HG03097 (cell line): ENCODE measurements at regions not wholly inside any gene's neighbourhood (a gene's known extent, or its start where the extent isn't known, plus 50 kb on each side); places are given as distances from the start of the nearest gene placed in this dataset.

Experiments used
- ATAC-seq: cut with Tn5 transposase; IDR thresholded peaks from one replicate; pipeline ENCODE4 v1.9.1; 2021; ENCODE audit not compliant: unreplicated experiment, low FRiP score

GRCh38 chr10:131442271-131442670 is 130.8 kb upstream of the TCERG1L start:
- ATAC-seq: no peak

- ATAC-seq: no peak
Observed at GRCh38 chr10:131444286-131444685, 132.8 kb upstream of the TCERG1L start.

DNA sequence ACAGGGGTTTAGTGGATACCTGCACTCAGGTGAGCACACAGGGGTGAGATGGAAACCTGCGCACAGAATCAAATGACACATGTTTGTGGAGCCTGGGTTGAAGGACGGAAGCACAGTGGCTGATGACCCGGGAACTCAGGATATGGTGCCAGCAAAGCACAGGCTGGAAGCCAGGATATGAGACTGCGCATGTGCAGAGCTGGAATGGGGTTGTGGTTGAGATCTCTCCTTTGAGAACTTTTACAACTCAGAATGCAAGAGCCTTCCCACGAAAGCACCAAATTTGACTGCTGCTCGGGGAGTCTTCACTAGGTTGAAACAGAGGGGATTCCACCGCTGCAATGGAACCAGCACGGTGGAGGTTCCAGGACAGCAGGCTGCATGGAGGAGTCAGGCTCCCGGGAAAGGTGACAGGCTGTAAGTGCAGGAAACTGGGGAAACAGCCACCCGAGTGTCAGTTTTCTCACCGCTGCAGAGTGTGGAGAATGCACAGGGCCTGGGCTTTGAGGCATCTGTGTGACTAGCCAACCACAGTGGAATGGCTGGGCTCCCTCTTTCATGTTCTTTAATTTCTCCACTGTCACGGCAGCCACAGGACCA is 133.4 kb upstream of the TCERG1L start:
- no peak for ATAC-seq

GRCh38 chr10:131445623-131446022 is 134.1 kb upstream of the TCERG1L start:
- no peak for ATAC-seq

DNA sequence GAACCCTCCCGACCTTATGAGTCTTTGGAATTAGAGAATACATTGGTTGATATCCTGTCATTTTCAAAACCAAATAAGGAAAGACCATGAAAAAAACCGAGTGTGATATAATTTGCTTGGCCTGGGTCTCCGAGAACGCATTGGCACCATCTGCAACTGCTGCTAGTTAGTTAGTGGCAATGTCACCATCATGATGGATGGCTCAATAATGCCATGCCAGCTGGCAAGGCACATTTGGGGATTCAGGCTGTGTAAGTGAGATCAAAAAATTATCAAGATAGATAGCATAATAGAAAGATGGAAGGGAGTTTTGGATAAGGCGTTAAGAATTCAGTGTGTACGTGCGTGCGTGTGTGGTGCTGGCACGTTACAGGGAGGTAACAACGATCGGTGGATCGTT is 134.7 kb upstream of the TCERG1L start:
- no peak for ATAC-seq

GRCh38 chr10:131448171-131448570 is 136.7 kb upstream of the TCERG1L start:
- ATAC-seq: no peak

DNA sequence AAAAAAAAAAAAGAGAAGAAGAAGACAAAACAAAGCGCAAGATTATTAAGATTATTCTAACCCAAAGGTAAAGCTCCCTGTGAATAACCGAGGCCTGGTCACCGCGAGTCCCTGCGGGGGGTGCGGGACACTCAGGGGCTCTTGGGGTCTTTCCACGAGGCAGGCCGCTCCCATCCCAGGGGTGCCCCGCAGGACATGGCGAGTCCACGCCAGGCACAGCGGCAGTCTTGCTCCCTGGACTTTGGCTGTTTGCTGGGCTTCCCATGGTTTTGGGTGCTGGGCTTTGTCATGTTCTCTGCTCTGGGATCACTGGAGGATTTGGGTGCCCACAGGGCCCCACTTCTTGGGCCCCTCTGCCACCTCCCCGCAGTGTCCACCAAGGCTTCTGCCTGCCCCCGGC is 137.4 kb upstream of the TCERG1L start:
- no peak for ATAC-seq

- ATAC-seq: no peak
Observed at GRCh38 chr10:131450216-131450765, 138.8 kb upstream of the TCERG1L start.

DNA sequence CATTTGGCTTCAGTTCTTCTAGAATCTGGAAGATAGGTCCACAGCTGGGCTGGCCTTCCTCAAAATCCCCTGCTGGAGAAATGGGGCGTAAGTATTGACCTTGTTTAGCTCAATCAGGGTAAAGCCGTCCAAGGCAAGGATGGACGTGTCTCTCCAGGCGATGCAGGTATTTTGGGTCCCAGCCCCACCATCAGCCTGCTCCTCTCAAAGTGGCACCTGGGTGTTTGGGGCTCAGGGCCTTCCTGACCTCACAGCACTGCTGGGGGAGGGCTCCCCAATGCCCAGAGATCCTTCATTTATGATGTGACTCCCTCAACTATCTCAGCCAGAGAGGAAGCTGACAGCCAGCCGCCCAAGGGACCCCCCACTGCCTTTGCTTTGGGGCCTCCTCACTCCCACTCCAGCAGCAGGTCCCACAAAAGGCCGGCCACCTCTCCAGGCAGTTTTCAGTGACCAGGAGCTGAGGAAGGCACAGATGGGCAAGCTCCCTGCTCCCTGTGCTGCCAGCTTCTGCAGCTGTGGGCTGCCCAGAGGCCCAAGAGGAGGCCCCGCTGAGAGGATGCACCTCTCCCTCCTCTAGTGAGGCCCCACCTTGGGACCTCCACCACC is 140.0 kb upstream of the TCERG1L start:
- ATAC-seq: no peak

GRCh38 chr10:131452926-131453720 is 141.6 kb upstream of the TCERG1L start:
- ATAC-seq: no peak

- ATAC-seq: no peak
Observed at GRCh38 chr10:131453721-131454634, 142.5 kb upstream of the TCERG1L start.

DNA sequence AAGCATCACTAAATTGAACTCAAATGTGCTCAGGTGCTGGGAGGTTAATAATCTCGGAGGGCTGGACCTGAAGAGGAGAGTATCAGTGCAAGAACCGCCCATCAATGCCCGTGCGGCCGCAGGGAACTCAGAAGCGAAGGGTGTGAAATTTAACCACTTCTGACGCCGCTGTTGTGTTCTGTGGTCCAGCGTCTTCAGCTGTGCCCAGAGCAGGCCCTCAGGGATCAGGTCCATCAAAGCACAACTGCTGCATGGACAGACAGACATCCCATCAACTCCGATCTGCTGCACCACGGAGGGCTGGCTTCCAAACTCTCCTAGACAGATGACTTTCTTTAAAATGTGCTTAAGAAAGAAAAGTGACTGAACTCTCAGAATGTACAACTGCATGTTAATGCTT is 144.9 kb upstream of the TCERG1L start:
- ATAC-seq: no peak

GRCh38 chr10:131461093-131461492 is 149.6 kb upstream of the TCERG1L start:
- ATAC-seq: no peak

- ATAC-seq: no peak
Observed at GRCh38 chr10:131464789-131465188, 153.3 kb upstream of the TCERG1L start.

GRCh38 chr10:131469551-131469950 is 158.0 kb upstream of the TCERG1L start:
- ATAC-seq: no peak

DNA sequence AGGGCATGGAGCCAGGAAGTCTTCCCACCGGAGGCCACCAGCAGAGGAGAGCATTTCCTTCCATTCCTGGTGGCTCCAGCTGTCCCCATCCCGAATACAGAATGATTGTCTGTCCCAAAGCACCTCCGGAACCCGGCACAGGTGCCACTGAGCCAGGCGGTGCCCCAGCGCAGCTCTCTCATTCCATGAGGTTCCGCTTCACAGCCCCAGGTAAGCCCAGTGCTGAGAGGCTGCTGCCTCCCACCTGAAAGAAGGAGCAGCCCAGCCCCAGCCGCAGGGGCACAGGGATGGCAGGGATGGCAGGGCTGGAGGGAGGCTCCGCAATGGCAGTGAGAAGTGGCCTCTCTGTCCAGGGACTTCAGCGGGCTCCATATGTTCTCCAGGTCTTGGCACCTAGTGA is 162.1 kb upstream of the TCERG1L start:
- ATAC-seq: no peak

- ATAC-seq: no peak
Observed at GRCh38 chr10:131474416-131474815, 162.9 kb upstream of the TCERG1L start.

GRCh38 chr10:131475043-131475442 is 163.5 kb upstream of the TCERG1L start:
- ATAC-seq: no peak

DNA sequence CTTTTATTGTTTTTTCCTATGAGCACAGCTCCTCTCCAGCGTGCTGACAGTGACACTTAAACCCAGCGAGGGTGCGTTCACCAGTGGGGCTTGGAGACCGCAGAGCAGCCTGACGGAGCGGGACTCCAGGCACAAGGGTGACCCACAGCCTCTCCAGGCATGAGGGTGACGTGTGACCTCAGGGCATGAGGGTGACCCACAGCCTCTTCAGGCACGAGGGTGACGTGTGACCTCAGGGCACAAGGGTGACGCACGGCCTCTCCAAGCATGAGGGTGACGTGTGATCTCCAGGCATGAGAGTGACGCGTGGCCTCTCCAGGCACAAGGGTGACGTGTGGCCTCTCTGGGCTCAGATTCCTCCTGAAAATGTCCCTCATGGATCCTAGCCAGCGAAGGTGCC is 164.3 kb upstream of the TCERG1L start:
- ATAC-seq: no peak

DNA sequence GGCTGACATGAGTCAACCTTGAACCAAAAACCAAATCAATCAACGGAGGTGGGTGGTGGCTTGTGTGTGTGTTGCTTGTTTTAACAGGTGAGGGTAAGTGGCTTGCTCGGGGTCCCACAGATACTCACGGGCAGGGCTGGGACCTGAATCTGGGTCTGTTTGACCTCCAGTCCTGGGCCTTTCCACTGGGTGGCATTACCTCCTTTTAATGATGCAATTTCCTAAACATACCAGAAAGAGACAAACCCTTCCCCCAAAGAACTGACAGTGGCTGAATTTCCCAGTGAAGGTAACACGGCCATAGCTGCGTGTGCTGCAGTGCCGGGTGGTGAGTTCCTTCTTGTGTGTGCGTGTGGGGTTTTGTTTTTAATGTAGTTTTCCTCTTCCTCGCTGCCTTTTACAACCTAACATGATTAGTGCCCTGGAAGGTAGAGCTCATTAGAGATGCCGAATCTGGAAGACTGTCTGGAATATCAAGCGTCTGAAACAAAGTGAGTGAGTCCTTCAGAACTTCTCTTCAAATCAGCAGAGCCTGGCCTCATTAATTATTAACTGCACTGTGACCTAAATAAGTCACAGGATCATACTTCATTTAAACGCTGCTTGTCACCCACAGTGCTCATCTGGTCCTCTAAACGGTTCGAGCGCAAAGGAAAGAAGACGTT is 166.1 kb upstream of the TCERG1L start:
- no peak for ATAC-seq
